HEK293T (cell line): ENCODE measurements at regions not wholly inside any gene's neighbourhood (a gene's known extent, or its start where the extent isn't known, plus 50 kb on each side); places are given as distances from the start of the nearest gene placed in this dataset.
"Not testable (repeated sequence)": the region's sequence is repeated elsewhere in the genome, so short reads cannot be mapped to it uniquely, and the experiment has no call there.

Experiments used
- ARNT ChIP-seq: fragments of 450-650 bp; IDR thresholded peaks from 2 replicates; pipeline ENCODE4 v1.6.1; 2017; ENCODE audit warnings: mild to moderate bottlenecking
- ELF4 ChIP-seq: fragments of 450-650 bp; IDR thresholded peaks from 2 replicates; pipeline ENCODE4 v1.6.1; 2017; ENCODE audit warnings: antibody characterized with exemption
- FOXK2 ChIP-seq: fragments of 450-650 bp; IDR thresholded peaks from 2 replicates; pipeline ENCODE4 v1.6.1; 2016; ENCODE audit warnings: mild to moderate bottlenecking
- FOXM1 ChIP-seq: fragments of 450-650 bp; IDR thresholded peaks from 2 replicates; pipeline ENCODE4 v1.6.1; 2017; ENCODE audit warnings: mild to moderate bottlenecking, borderline replicate concordance
- LEF1 ChIP-seq: fragments of 450-650 bp; IDR thresholded peaks from 2 replicates; pipeline ENCODE4 v1.6.1; 2017; ENCODE audit warnings: mild to moderate bottlenecking, borderline replicate concordance

GRCh38 chrX:39277685-39278390 lies 476.6 kb downstream of the MID1IP1 start:
- not testable (repeated sequence) for TF ChIP-seq ELF4, ARNT, FOXM1, FOXK2, LEF1
